HEK293T (cell line): ENCODE measurements at regions not wholly inside any gene's neighbourhood (a gene's known extent, or its start where the extent isn't known, plus 50 kb on each side); places are given as distances from the start of the nearest gene placed in this dataset.

Source experiments
- CTCF ChIA-PET: fragments of 350-600 bp; formaldehyde crosslinking; extraction: SDS; loops from one replicate; lab custom pipeline; 2021; ENCODE audit warnings: antibody characterized with exemption, inconsistent platforms; lab: Yijun Ruan, JAX
- POLR2A ChIA-PET: fragments of 350-600 bp; formaldehyde crosslinking; extraction: SDS; loops from one replicate; lab custom pipeline; 2020; ENCODE audit warnings: antibody characterized with exemption, inconsistent platforms; lab: Yijun Ruan, JAX
- DNase-seq: peaks from one replicate; pipeline ENCODE4 v3.0.0; 2012; ENCODE audit warnings: mixed read lengths; ENCODE audit errors: extremely low spot score
- ARNT ChIP-seq: fragments of 450-650 bp; IDR thresholded peaks from 2 replicates; pipeline ENCODE4 v1.6.1; 2017; ENCODE audit warnings: mild to moderate bottlenecking
- BHLHE40 ChIP-seq: fragments of 450-650 bp; IDR thresholded peaks from 2 replicates; pipeline ENCODE4 v1.6.1; 2016; ENCODE audit warnings: mild to moderate bottlenecking, moderate library complexity, borderline replicate concordance
- CTBP1 ChIP-seq: fragments of 450-650 bp; IDR thresholded peaks from 2 replicates; pipeline ENCODE4 v1.6.1; 2016; ENCODE audit warnings: borderline replicate concordance
- ELF4 ChIP-seq: fragments of 450-650 bp; IDR thresholded peaks from 2 replicates; pipeline ENCODE4 v1.6.1; 2017; ENCODE audit warnings: antibody characterized with exemption
- FOXA1 ChIP-seq: fragments of 450-650 bp; IDR thresholded peaks from 2 replicates; pipeline ENCODE4 v1.6.1; 2016; ENCODE audit warnings: mild to moderate bottlenecking
- FOXK2 ChIP-seq: fragments of 450-650 bp; IDR thresholded peaks from 2 replicates; pipeline ENCODE4 v1.6.1; 2016; ENCODE audit warnings: mild to moderate bottlenecking
- FOXM1 ChIP-seq: fragments of 450-650 bp; IDR thresholded peaks from 2 replicates; pipeline ENCODE4 v1.6.1; 2017; ENCODE audit warnings: mild to moderate bottlenecking, borderline replicate concordance
- HDGF ChIP-seq: fragments of 450-650 bp; IDR thresholded peaks from 2 replicates; pipeline ENCODE4 v1.6.1; 2017; ENCODE audit warnings: antibody characterized with exemption, borderline replicate concordance
- L3MBTL2 ChIP-seq: fragments of 450-650 bp; conservative IDR thresholded peaks from 2 replicates; pipeline ENCODE4 v1.6.1; 2016; ENCODE audit warnings: mild to moderate bottlenecking
- LEF1 ChIP-seq: fragments of 450-650 bp; IDR thresholded peaks from 2 replicates; pipeline ENCODE4 v1.6.1; 2017; ENCODE audit warnings: mild to moderate bottlenecking, borderline replicate concordance
- NFRKB ChIP-seq: fragments of 450-650 bp; IDR thresholded peaks from 2 replicates; pipeline ENCODE4 v1.6.1; 2016; ENCODE audit warnings: mild to moderate bottlenecking, moderate library complexity
- SP1 ChIP-seq: fragments of 450-650 bp; IDR thresholded peaks from 2 replicates; pipeline ENCODE4 v1.6.1; 2017
- SUZ12 ChIP-seq: fragments of 450-650 bp; IDR thresholded peaks from 2 replicates; pipeline ENCODE4 v1.6.1; 2016; ENCODE audit warnings: mild to moderate bottlenecking
- TARDBP ChIP-seq: fragments of 450-650 bp; IDR thresholded peaks from 2 replicates; pipeline ENCODE4 v1.6.1; 2016
- ZNF384 ChIP-seq: fragments of 450-650 bp; IDR thresholded peaks from 2 replicates; pipeline ENCODE4 v1.6.1; 2016
- TF ChIP-seq, protein P1 (sequence below): fragments of 450-650 bp; IDR thresholded peaks from 2 replicates; pipeline ENCODE4 v1.6.1; 2016

DNA sequence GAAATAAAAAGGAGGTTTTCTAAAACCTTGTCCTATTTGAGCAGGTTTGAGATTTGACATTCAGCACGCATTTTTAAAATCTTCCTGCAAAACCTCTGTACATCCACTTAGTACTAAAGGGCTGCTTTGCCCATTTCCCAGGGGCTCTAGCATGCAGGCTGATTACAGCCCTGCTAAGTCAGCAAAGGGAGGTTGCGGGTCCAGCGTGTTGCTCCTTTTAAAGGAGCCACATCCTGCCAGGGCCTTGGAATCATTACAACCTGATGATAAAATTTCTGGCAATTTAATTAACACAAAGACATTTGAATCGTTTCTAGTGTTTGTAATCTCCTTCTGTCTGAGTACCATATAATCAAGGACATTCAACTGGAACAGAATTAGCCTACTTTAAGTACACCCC, 455.1 kb upstream of the CITED2 start:
- DNase-seq = no peak
- POLR2A ChIA-PET = no interaction called here
- CTCF ChIA-PET = no interaction called here
- no peak for TF ChIP-seq LEF1
- TF ChIP-seq SUZ12 = no peak
- no peak for TF ChIP-seq FOXM1
- TF ChIP-seq NFRKB = no peak
- TF ChIP-seq SP1 = no peak
- TF ChIP-seq FOXA1 = no peak
- TF ChIP-seq ELF4 = no peak
- TF ChIP-seq, protein P1, sequence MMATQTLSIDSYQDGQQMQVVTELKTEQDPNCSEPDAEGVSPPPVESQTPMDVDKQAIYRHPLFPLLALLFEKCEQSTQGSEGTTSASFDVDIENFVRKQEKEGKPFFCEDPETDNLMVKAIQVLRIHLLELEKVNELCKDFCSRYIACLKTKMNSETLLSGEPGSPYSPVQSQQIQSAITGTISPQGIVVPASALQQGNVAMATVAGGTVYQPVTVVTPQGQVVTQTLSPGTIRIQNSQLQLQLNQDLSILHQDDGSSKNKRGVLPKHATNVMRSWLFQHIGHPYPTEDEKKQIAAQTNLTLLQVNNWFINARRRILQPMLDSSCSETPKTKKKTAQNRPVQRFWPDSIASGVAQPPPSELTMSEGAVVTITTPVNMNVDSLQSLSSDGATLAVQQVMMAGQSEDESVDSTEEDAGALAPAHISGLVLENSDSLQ = no peak
- no peak for TF ChIP-seq ZNF384
- TF ChIP-seq FOXK2 = no peak
- TF ChIP-seq TARDBP = no peak
- TF ChIP-seq BHLHE40 = no peak
- TF ChIP-seq HDGF = no peak
- no peak for TF ChIP-seq ARNT

DNA sequence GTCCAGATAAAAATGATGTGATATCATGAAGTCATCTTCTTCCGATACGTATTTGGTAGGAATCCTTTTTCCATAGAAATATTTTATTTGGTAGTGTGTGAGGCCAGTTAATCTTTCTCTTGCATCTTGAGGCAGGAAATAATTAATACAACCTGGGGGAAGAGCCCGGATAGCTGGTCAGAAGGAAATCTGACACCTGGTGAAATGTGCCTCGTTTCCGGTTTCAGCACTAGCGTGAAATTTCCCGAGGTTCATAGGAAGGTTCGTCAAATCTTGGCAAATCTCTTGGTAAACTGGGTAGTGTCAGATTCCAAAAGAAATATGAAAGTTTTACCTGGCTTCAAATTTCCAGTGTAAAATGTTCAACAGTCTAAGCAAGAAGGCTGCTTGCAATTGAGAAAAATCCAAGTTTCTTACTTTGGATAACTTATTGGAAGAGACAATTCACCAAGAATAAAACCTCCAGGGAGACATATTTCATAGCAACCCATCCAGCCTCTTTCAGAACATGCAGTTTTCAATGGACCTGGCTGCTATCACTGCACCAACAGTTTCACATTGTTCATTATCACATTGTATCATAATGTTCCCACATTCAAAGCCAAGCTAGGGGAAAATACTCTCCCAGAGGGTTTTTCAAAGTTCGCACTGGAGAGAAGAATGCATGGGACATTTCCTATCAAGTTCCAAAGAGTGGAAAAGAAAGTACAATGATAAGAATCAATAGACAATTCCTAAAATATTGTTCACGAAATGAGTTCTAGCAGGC, 454.5 kb upstream of the CITED2 start:
- DNase-seq = no peak
- ChIA-PET POLR2A (interaction anchor here (0.6 kb wide), 1 partner anchor 11 kb away, joined by 3 read pairs; no protein-coding TSS in a partner anchor), CTCF (no interaction called here)
- TF ChIP-seq LEF1 (no peak), SP1 (no peak), ZNF384 (no peak), FOXM1 (no peak), FOXK2 (no peak), TARDBP (no peak), SUZ12 (no peak), ARNT (no peak), FOXA1 (no peak), NFRKB (no peak), ELF4 (no peak)

GRCh38 chr6:139825935-139826374, 451.5 kb upstream of the CITED2 start:
- ChIA-PET CTCF (no interaction called here), POLR2A (no interaction called here)
- no peak for DNase-seq
- TF ChIP-seq HDGF (no peak), SUZ12 (no peak), FOXA1 (no peak), NFRKB (no peak), FOXM1 (no peak), ARNT (no peak), ZNF384 (no peak), LEF1 (no peak), CTBP1 (no peak), FOXK2 (no peak), BHLHE40 (no peak), ELF4 (no peak), TARDBP (no peak), L3MBTL2 (no peak), SP1 (no peak)
- TF ChIP-seq, protein P1 = no peak

- CTCF ChIA-PET = no interaction called here
- POLR2A ChIA-PET = no interaction called here
- no peak for TF ChIP-seq TARDBP
- no peak for TF ChIP-seq NFRKB
- no peak for TF ChIP-seq HDGF
- TF ChIP-seq FOXM1 = no peak
- TF ChIP-seq, protein P1 = no peak
- TF ChIP-seq SP1 = no peak
- TF ChIP-seq ARNT = no peak
- no peak for TF ChIP-seq CTBP1
- DNase-seq = no peak
Measured at GRCh38 chr6:139824864-139825263, 450.4 kb upstream of the CITED2 start.

DNA sequence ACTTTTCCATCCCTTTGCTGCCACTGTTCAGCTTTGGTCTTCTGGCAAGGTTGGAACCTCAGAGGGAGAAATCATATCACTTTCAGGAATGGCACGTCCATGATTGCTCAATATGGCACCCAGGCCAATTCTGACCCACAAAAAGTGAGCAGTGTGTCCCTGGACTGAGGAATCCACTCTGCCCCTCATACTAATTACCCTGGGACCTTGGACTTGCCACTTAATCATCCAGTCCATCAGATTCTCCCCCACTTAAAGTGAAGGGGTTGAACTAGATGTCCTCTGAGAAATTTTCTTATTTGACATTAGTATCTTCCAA, 449.3 kb upstream of the CITED2 start:
- TF ChIP-seq CTBP1 = no peak
- no peak for TF ChIP-seq L3MBTL2
- TF ChIP-seq, protein P1 = no peak
- no peak for TF ChIP-seq BHLHE40
- no peak for TF ChIP-seq TARDBP
- ChIA-PET POLR2A (no interaction called here), CTCF (no interaction called here)
- DNase-seq = no peak

DNA sequence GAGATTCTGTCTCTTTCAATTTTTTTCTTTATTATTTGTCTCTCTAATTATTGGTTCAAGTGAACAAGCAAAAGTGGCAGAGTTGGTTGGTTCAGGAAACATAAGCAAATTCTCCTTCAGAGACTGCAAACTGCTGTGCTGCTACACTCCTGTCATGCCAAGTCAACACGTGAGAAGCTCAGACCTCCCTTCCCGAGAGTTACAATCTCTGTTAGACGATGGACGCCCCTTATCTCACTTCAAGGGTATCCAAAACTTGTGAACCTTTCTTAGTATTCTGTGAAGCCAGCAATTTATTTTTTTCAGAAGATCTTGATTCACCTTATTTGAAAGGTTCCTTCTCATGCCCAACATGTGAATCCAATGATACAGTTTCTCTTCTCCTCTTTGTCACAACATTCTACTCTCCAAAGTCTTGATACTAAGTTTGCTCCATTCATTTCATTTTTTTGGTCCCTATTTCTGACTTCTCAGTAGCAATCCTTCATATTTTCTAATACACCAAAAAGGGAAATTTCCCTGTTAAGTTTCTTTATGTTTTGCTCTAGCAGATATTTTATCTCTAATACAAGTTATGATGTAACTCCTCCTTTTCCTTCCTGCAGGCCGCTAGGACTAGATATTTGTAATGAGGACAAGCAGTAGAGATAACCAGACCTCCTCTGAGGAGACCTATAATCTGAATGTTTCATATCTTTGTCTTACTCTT, 448.8 kb upstream of the CITED2 start:
- no peak for DNase-seq
- CTCF ChIA-PET = no interaction called here

More for the DNA sequence above, 448.8 kb upstream of the CITED2 start:
- POLR2A ChIA-PET = no interaction called here
- no peak for TF ChIP-seq FOXK2
- TF ChIP-seq FOXA1 = no peak
- no peak for TF ChIP-seq FOXM1
- TF ChIP-seq ZNF384 = no peak
- no peak for TF ChIP-seq NFRKB
- TF ChIP-seq SUZ12 = no peak
